H1 (cell line): ENCODE measurements at regions not wholly inside any gene's neighbourhood (a gene's known extent, or its start where the extent isn't known, plus 50 kb on each side); places are given as distances from the start of the nearest gene placed in this dataset.

Experiments used
- ATF3 ChIP-seq: IDR thresholded peaks from 2 replicates; pipeline ENCODE4 v1.6.1; 2011; ENCODE audit warnings: low read depth, mild to moderate bottlenecking, low read length; ENCODE audit not compliant: insufficient read depth
- CBX8 ChIP-seq: fragments of 300-800, 300-1000 bp; sonication (generic); IDR thresholded peaks from 2 replicates; pipeline ENCODE4 v1.7.1; 2016; ENCODE audit warnings: low read depth, low read length, borderline replicate concordance
- CHD1 ChIP-seq: IDR thresholded peaks from 2 replicates; pipeline ENCODE4 v1.6.1; 2012; ENCODE audit warnings: low read depth, low read length, improper control_type of control experiment
- CTCF ChIP-seq, 3 experiments: IDR thresholded peaks; 1 replicate in 2 of 3; 2 replicates in 1 of 3; pipeline versions ENCODE4 v1.5.1 to v1.6.1; 2011; ENCODE audit warnings: low read length in 3 of 3, mild to moderate bottlenecking in 3 of 3, inconsistent platforms in 2 of 3, low read depth in 1 of 3, moderate library complexity in 1 of 3; ENCODE audit not compliant: insufficient read depth in 1 of 3; ENCODE audit errors: control extremely low read depth in 1 of 3
- EZH2 ChIP-seq: fragments of 200-600 bp; sonication (generic); IDR thresholded peaks from 2 replicates; pipeline ENCODE4 v1.7.1; 2012; ENCODE audit warnings: low read depth, mild to moderate bottlenecking, moderate library complexity, low read length, inconsistent platforms; ENCODE audit not compliant: severe bottlenecking
- GABPA ChIP-seq: IDR thresholded peaks from 2 replicates; pipeline ENCODE4 v1.6.1; 2011; ENCODE audit warnings: mild to moderate bottlenecking, low read length, moderate library complexity, borderline replicate concordance; ENCODE audit not compliant: insufficient read depth
- MAX ChIP-seq: IDR thresholded peaks from 2 replicates; pipeline ENCODE4 v1.6.1; 2012; ENCODE audit warnings: inconsistent platforms
- POLR2AphosphoS5 ChIP-seq: IDR thresholded peaks from 2 replicates; pipeline ENCODE4 v1.6.1; 2011; ENCODE audit warnings: low read depth, low read length
- RAD21 ChIP-seq, 2 experiments: IDR thresholded peaks in 1 of 2; conservative IDR thresholded peaks in 1 of 2; 2 replicates each; pipeline ENCODE4 v1.6.1; 2011; ENCODE audit warnings: low read depth in 2 of 2, low read length in 2 of 2, improper control_type of control experiment in 1 of 2, inconsistent platforms in 1 of 2, mild to moderate bottlenecking in 1 of 2, moderate library complexity in 1 of 2
- TBP ChIP-seq: IDR thresholded peaks from 2 replicates; pipeline ENCODE4 v1.6.1; 2011; ENCODE audit warnings: low read depth, low read length, improper control_type of control experiment

GRCh38 chr1:4319496-4319895, 334.9 kb upstream of the AJAP1 start:
- TF ChIP-seq POLR2AphosphoS5 (no peak), CTCF (IDR thresholded peaks at IDR 0.05; ENCODE audit: control extremely low read depth in 1 of 3, insufficient read depth in 1 of 3, low read depth in 1 of 3, low read length in 3 of 3) (no peak), TBP (no peak), CHD1 (no peak), ATF3 (no peak), CBX8 (no peak), MAX (no peak), RAD21 (IDR thresholded peaks at IDR 0.05 in 1 of 2, conservative IDR thresholded peaks at IDR 0.05 in 1 of 2; ENCODE audit: low read depth in 2 of 2, low read length in 2 of 2) (no peak), GABPA (no peak), EZH2 (no peak)
